ENCODE measurements at regions not wholly inside any gene's neighbourhood (a gene's known extent, or its start where the extent isn't known, plus 50 kb on each side); places are given as distances from the start of the nearest gene placed in this dataset.

DNA sequence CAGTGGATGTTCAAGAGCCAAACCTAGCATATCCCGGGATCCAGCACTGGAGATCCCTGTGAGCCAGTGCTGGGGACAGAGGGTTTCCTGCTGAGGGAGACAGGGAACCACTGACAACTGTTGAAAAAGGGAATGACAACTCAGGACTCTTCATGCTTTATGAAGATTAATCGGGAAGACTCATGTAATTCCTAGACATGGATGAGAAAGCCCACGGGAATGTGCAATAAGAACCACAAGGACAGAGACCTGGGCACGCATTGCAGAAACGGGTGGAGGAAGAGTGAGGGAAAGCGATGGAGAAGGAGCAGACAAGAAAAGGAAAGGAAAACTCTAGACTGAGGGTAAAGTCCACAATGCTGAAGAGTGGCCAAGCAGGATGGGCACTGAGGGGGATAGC is 296.0 kb downstream of the PCNX1 start:
- no peak for DNase-seq

DNA sequence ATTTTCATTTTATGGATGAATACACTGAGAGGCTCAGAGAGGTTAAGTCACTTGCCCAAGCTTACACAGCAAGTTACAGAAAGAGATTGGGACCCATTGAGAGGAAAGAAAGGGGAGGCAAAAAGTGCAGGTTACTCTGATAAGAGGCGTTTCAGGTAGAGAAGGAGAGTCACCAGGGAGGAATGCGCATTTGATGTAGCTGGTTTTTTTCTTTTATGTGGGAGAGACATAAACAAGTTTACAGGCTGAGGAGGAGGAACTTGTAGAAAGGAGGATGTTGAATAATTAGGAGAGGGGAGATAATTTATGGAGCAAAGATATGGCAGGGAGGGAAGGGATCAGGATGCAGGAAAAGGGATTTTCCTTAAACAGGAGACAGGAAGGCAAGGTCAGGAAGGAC is 297.0 kb downstream of the PCNX1 start:
- DNase-seq = no peak

DNA sequence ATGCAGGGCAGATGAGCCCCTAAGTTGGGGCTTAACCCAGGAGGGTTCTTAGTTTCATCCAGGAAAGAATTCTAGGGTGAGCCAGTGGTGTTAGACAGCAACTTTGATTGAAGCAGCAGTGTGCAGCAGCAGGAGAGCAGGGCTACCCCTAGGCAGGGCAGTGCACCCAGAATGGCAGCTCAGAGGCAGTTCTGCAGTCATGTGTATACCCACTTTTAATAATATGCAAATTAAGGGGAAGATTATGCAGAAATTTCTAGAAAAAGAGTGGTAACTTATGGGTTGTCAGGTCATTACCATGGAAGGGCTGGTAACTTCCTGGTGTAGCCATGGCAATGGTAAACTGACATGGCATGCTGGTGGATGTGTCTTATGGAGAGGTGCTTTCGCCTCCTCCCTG is 297.5 kb downstream of the PCNX1 start:
- no peak for DNase-seq

DNA sequence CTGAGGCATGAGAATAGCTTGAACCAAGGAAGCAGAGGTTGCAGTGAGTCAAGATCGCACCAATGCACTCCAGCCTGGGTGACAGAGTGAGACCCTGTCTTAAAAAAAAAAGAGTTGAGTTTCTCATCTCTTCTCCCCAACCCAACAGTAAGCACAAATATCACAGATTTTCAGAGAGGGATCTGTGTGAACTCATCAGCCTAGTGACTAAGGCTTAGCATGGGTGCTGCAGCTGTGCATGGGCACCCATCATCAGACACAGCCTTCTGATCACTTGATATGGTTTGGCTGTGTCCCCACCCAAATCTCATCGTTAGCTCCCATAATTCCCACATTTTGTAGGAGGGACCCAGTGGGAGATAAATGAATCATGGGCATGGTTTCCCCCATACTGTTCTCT is 298.9 kb downstream of the PCNX1 start:
- no peak for DNase-seq

DNA sequence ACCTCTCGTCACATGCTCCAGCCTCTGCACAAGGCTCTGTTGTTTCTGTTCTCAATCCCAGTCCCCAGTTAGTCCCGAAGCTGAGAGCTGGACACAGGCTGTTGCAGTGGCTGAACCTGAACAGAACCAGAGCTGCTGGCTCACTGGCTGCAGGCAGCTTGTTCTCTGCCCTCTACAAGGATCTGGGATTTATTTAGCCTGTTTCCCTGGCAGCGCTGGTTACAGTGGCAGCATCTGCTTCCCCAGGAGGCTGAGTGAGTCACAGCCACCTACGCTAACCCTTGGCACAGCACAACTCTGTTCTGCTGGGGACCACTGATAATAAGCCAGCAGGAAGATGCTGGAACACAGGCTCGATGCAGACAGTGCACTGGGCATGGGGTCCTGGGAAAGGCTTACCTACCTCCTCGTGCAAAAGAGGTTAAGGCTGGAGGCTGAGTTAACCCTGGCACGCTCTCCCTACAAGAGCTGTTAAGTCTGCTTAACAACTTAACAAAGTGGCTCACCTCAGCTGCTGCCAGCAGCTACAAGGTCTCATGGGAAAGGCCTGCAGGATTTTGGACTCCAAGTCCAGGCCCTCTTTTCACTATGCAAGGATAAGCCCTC is 299.6 kb downstream of the PCNX1 start:
- DNase-seq = peak; percentile 89

DNA sequence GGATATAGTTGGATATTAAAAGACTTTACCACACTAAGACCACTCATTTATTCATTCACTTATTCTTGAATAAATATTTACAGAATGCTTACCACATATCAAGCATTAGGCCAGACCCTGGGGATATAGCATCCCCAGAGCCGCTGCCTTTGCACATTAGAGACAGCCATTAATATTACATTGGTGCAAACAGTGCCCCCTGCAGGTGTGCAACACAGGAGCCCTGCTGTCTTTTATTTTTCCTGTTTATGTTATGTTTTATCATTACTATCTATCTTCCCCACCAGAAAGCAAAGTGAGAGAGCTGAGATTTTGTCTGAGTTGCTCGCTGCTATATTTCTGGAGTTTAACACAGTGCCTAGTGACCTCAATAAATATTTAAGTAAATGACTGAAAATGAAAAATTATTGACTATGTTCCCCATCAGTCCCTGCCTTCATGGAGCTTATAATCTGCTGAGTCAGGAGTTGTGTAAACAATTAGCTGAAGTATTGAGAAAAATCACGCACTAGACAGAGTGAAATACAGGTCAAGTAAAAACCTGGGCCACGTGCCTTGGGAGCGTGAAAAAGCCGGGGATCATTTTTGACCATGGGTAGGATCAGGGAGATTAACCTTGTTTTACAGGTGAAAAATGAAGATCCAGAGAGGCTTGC is 301.6 kb downstream of the PCNX1 start:
- DNase-seq = no peak

DNA sequence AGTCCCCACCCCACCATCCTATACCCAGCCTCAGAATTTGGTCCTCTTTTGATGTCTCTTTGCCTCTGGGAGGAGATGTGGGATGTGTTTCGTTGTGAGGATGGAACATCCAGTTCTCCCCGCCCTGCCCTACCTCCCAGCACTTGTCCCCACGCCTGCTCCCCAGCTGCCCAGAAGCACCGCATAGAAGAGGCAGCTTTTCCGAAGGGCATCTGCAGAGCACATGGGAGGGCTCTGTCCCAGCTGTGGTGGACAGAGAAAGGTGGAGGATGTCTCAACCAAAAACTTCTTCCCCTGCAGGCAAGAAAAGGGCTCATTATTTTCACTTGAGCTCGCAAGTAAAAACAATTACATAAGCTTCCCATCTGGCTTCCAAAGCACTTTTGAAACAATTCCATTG is 302.6 kb downstream of the PCNX1 start:
- no peak for DNase-seq

DNA sequence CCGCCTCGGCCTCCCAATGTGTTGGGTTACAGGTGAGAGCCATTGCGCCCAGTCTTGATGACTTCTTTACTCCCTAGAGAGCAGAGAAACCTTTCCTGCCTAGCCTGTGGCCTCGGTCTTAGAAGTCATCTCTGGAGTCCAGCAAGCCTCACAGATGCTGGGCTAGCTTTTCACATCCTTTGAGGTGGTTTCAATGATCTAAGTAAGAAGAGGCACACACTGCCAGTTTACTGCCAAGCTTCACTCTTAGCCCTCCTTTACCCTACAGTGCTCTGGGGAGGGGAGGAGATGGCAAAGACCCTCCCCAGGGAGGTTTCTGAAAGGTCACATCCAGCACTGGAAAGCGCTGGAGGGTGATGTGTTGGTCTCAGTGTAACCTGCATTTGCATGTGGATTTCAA is 304.8 kb downstream of the PCNX1 start:
- no peak for DNase-seq

DNA sequence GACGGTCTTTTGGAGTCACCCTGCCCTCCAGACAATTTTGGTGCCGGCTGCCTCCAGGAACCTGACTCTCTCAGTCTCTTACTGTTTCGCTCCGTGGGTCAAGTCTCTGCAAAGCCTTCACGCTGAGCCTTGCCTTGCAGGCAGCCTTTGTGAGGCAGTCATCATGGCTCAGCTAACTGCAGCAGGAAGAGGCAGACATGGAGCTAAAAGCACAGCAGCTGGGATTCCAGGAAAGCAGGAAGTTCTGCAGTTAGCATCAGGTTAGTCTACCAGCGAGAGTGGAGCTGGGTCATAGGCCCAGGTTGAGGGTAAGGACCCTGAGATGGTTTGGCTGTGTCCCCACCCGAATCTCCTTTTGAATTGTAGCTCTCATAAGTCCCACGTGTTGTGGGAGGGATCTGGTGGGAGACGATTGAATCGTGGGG is 305.4 kb downstream of the PCNX1 start:
- no peak for DNase-seq

DNA sequence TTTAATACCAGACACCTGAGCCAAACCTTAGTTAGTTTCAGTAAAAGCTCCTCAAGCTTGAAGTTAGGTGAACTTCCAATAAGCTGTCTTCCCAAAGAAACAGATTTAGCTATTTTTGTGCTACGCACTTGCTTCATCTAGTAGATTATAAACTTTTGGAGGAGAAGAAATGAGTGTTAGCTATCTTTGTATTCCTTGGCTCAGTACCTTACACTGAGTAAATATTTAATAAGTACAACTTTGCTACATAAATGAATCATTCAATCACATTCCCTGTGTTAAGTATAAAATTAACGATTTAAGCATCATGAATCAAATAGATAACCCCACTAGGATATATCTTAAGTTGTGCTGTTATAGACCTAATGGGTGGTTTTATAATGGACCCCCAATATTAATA is 307.0 kb downstream of the PCNX1 start:
- no peak for DNase-seq

DNA sequence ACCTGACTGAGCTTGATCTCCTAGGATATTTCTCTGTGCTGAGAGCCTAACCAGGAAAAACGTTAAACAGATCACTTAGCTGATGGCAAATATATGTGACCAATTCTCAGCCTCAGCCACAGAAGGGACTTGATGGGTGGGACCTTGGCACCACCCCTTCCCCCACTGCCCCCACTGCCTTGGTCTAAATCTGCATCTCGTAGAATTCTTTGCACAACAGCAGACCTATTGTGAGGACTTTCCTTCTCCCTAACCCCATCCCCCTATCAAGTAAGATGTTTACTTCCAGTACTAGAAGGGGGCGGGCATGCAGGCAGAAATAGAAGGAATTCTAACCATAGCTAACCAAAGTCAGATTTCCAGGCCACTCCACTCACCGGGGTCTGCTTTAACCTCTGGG is 313.2 kb downstream of the PCNX1 start:
- no peak for DNase-seq

DNA sequence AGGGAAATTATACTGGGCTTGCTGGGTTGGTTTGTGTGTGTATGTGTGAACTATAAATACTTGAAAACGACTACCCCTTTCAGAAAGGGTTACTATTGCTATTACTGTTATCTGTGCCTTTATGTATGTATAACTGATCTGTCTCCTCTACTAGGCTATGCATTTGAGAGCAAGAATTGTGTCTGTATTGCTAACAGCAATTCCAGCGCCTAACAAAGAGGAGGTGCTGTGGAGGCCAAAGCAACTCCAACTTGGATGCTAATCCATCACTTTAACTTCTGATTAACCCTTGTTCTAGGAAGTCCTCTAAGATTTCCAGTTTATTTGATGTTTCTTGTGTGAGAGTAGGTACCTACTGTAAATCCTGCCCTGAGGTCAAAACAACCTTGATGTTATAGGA is 313.9 kb downstream of the PCNX1 start:
- DNase-seq = no peak

DNA sequence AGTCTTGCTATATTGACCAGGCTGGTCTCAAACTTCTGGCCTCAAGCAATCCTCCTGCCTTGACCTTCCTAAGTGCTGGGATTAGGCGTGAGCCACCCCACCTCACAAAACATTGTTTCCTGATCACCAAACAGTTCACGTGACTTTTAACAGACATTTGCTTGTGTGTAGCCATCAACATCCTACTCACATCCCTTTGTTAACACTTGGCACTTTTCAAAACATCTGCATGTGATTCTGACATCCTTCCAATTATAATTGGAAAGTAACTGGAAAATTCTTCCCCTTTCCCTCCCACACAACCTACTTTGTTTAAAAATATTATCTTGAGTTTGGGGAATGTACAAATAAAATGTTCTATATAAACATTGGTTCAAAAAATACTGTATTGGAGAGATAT is 317.9 kb downstream of the PCNX1 start:
- no peak for DNase-seq

DNA sequence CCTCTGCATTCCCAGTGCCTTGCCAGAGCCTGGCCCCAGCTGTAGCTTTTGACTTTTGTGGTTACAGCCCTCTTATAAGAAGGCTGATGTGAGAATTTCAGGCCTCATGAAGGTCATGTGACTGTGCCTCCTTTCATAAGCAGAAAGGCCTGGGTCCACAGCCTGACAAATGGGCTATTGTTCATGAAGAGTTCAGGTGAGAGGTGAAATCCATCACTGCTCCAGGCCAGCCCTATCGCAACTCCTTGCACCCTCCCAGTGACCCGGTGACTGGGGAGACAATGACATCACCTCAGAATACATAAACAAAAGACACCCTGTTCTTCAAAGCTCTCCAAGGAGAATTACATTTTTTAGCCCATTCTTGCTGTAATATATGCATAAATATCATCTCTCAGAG is 321.5 kb downstream of the PCNX1 start:
- no peak for DNase-seq

DNA sequence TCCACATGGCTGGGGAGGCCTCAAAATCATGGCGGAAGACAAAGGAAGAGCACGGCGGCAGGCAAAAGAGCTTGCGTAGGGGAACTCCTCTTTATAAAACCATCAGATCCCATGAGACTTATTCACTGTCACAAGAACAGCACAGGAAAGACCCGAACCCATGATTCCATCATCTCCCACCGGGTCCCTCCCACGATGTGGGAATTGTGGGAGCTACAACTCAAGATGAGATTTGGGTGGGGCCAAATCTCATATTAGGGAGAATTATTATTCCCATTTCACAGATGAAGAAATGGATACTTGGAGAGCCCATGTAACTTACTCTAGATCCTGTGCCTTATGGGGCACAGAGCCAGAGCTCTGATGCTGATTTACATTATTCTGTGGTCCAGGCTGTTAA is 322.6 kb downstream of the PCNX1 start:
- no peak for DNase-seq

DNA sequence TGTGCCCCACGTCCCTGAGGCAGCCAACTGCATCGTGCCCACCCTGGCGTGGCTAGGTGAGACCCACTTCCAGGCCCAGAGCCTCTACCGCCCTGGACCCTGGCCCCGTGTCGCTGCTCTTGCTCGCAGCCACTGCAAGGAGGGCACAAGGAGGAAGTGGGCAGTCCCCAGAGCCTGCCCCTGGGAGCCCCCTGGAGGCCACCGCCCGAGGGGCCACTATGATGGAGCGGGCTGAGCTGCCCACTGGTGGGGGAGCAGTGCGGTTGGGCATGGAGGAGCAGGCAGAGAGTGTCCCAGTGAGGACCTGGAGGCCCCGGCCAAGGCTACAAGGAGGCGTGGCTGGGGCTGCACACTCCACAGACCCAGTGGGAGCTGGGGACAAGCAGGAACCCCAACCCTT is 323.6 kb downstream of the PCNX1 start:
- no peak for DNase-seq

DNA sequence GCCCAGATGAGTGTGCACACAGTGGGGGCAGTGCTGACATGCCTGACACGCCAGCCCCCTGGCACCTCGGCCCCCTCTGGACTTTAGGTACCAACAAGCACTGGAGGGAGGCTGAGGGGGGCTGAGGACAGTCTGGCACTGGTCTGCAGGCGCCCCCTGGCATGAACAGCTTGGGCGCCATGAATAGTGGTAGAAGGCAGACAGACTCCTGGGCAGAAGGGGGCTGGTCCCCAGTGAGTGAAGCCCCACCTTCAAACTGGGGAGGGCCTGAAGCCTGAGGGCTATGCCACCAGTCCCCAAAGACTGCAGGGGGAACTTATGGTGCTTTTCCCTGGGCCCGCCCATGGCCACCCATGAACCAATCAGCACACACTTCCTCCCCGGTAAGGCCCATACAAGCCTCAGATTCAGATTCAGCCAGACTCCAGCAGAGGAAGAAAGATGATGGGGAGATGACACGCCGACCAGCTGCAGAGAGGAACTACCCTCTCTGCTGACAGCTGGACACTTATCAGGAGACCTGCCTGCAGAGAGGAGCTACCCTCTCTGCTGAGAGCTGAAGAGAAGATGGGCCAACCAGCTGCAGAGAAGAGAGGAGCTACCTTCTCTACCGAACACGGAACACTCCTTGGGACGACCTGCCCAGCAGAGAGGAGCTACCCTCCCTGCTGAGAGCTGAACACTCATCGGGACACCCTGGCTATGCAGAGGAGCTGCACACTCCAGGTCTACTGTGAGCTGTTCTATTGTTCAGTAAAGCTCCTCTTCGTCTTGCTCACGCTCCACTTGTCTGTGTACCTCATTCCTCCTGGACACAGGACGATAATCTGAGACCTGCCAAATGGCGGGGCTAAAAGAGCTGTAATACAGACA is 324.5 kb downstream of the PCNX1 start:
- DNase-seq = peak; percentile 93

DNA sequence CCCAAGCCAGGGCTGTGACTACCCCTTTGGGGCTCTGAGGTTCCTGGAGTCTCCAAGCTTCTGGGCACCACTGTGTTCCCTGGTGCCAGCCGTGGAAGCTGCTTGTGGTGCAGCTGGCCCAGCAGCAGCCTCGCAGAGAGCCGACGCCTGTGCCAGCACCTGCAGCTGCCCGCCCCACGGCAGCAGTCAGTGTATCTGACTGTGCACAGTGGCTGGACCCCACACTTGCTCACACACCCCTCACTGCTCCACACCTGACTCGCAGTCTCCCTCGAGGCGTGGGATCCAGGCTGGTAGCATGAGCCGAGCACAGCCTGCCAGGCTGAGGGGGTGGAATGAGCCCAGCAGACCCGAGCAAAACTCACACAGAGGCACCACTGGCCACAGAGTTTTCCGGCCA is 325.2 kb downstream of the PCNX1 start:
- DNase-seq = no peak

DNA sequence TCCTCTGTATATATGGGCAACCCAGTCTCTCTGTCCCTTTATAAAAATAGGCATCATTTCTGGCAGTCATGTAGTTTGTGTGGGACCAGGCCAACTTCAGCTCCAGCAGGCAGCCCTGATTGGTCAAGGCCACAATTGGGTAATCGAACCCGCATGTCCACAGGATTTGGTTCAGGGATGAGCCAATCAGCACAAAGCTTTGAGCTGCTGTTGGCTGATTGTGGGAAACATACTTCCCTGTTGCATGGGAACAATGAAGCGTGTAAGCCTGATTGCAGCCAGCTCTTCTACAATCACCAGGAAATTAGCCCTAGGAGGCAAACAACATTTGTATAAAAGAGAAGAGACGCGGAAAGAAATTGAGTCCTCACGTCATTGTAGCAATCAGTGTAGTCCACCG is 328.6 kb downstream of the PCNX1 start:
- no peak for DNase-seq

DNA sequence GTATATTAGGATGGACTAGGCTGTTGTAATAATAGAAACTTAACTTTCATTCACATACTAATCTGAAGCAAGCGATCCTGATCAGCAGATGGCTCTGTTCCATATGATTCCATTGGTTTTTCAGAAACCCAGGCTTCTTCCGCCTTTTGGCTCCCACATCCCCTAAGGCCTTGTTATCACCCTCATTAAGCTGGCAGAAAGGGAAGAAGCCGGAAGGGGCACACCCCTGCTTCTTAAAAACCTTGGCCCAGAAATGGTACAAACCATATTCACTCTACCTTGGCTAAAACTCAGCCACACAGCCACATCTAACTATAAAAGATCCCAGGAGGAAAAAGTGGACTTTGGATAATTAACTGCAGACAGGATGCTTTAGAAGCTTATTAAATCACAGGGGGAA is 329.2 kb downstream of the PCNX1 start:
- DNase-seq = no peak

DNA sequence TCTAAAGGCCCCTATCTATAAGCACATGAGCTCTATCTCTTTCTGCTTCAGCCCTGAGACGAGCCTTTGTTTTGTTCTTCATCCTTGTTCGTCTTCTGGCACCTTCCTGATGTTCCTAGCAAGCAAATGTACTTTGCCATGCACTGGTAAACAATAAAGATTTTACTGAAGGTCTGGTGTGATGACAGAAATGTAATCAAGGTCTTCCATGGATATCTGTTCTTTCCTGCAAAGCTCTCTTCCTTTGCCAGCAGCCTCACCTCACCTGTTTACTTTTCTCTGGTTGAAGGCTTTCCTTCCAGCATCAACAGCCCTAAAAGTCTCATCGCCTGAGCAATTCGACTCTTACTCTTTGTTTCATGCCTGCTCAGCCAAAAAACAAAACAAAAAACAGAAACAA is 330.3 kb downstream of the PCNX1 start:
- no peak for DNase-seq

DNA sequence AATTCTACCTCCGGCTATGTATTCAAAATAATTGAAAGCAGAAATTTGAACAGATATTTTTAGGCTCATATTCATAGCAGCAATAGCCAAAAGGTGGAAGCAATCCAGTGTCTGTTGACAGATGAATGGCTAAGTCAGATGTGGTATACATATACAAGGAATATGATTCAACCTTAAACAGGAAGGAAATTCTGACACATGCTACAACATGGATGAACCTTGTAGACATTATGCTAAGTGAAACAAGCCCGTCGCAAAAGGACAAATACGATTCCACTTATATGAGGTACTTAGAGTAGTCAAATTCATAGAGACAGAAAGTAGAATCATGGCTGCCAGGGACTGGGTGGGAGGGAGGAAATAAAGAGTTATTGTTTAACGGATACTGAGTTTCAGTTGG is 331.6 kb downstream of the PCNX1 start:
- no peak for DNase-seq

DNA sequence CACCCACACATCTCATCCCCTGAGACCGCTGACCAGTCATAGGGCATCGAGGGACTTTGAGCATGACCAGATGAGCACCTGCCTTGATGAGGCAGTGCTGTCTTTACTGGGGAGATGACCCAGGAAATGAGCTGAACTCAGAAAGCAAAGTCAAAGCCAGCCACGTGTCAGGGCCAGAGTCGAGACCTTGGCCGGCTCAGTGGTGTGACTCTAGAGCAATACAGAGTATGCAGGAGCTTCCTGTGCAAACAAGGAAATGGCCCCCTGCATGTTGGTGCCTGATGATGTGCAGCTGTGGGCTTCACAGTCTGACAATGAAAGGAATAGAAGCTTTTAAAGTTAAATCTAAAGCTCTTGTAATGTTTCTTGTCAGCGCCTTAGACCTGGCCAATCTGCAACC is 332.9 kb downstream of the PCNX1 start:
- no peak for DNase-seq

DNA sequence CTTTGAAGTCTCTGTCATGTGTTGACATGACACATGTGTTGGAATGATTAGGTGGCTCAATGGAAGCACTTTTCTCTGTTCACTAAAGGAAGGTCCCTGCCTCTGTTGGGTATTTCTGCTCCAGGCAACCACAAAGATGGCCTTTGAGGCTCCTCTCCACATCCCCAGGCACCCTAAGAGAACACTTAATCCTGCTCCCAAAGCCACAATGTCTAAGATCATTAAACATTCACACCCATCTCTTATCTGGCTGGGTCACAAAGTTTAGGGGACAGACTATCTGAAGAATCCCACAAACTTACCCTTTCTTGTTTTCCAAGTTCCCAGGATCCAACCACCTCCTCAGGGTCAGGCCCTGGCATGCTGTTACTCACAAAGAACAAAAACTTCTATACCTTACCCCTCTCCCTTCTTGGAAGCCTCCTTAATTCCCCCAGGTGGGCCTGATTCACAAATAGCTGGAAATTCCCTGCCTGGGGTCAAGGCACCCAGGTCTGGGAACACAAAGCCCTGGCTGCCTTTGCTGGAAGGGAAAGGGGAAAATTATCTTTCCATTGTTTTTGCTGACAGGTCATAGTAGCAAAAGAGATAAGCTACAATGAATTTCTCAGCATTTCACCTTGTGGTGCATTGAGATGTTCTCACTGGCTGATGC is 333.7 kb downstream of the PCNX1 start:
- DNase-seq = no peak

Measured in NCI-H1694 treated with DMSO at 0.1 percent for 48 hours (cell line).